Gastroesophageal sphincter (tissue), 3 donors: ENCODE measurements at regions not wholly inside any gene's neighbourhood (a gene's known extent, or its start where the extent isn't known, plus 50 kb on each side); places are given as distances from the start of the nearest gene placed in this dataset.

Experiments used
- CTCF ChIP-seq, 4 experiments: fragments of 200-600 bp in 2 of 4; fragments of 450-650 bp in 2 of 4; sonication (generic) in 1 of 4; IDR thresholded peaks; one replicate each; pipeline ENCODE4 v1.5.1; 2017 to 2019; ENCODE audit warnings: antibody characterized with exemption in 4 of 4, mild to moderate bottlenecking in 2 of 4, moderate library complexity in 2 of 4
- POLR2A ChIP-seq, 2 donors: fragments of 450-650 bp; IDR thresholded peaks; one replicate each; pipeline ENCODE4 v1.6.1; 2017; ENCODE audit warnings: antibody characterized with exemption in 2 of 2, mild to moderate bottlenecking in 2 of 2, moderate library complexity in 1 of 2

GRCh38 chrX:10062980-10063379 lies 93.8 kb upstream of the CLCN4 start:
- TF ChIP-seq POLR2A (IDR thresholded peaks at IDR 0.05) (no peak), CTCF (IDR thresholded peaks at IDR 0.05) (no peak)
